ENCODE measurements at regions not wholly inside any gene's neighbourhood (a gene's known extent, or its start where the extent isn't known, plus 50 kb on each side); places are given as distances from the start of the nearest gene placed in this dataset.

- no peaks in the 10 kb centered on the region for H3K36me3 ChIP-seq (replicated peaks in 1 of 2; ENCODE audit: control insufficient read depth in 1 of 2, insufficient read depth in 2 of 2, low read length in 2 of 2)
- no peaks in the 10 kb centered on the region for H3K27me3 ChIP-seq (ENCODE audit: control insufficient read depth in 1 of 2, insufficient read depth in 2 of 2, low read length in 2 of 2)
- CTCF ChIA-PET (ENCODE audit: low intra/inter-chr PET ratio, low total read pairs): no interaction called here
- in situ Hi-C loops (cut with HindIII; ENCODE audit: extremely low pct_ligation_motif_present, low pct_unique_long_range_greater_than_20kb): no loop called here
- H3K27ac ChIP-seq (ENCODE audit: extremely low read length, insufficient read depth, low read length): no peak overlapping the region
- no peaks in the 10 kb centered on the region for H3K79me2 ChIP-seq (ENCODE audit: insufficient read depth, low read length)
- intact Hi-C loops (cut with micrococcal nuclease; ENCODE audit: unreplicated experiment): no loop called here
- H3K4me2 ChIP-seq (ENCODE audit: low read depth, low read length): no peak overlapping the region
- WGBS (ENCODE audit: low lambda C conversion rate): 31% methylated on average over 2 of the region's 2 CpGs
- peaks cover 13% of the 10 kb centered on the region; the same call in 1 of the 2 replicates for H3K9me3 ChIP-seq (ENCODE audit: low read length)
- DNase-seq (ENCODE audit: low spot score) (no peak), ATAC-seq (no peak), FAIRE-seq (no peak)
- no peaks in the 10 kb centered on the region for H4K20me1 ChIP-seq (ENCODE audit: insufficient read depth, low read length)
- POLR2A ChIA-PET: no interaction called here
- TF ChIP-seq ZNF280B (CRISPR knock-in tag; IDR thresholded peaks at IDR 0.05; ENCODE audit: borderline replicate concordance) (no peak), POLR2AphosphoS5 (IDR thresholded peaks at IDR 0.05; ENCODE audit: low read depth, low read length) (no peak), ZNF577 (CRISPR knock-in tag; IDR thresholded peaks at IDR 0.05; ENCODE audit: borderline replicate concordance, low read depth) (no peak), SALL1 (CRISPR knock-in tag; IDR thresholded peaks at IDR 0.05) (no peak)
- H3K4me1 ChIP-seq (ENCODE audit: insufficient read depth, low read length): no peaks in the 10 kb centered on the region
- H3K4me3 ChIP-seq (replicated peaks in 1 of 3; ENCODE audit: insufficient read depth in 1 of 3, low read depth in 2 of 3, low read length in 3 of 3): no peak overlapping the region
- H3K9ac ChIP-seq (ENCODE audit: insufficient read depth, low read depth, low read length): no peak overlapping the region
- no TSS peak for BruUV-seq (replicated peaks)
- H2AFZ ChIP-seq (ENCODE audit: low read length): no peak overlapping the region
Measured at GRCh38 chr13:74452176-74452575, 318.0 kb upstream of the KLF12 start.

- Histone ChIP-seq H3K36me3 (replicated peaks in 1 of 2; ENCODE audit: control insufficient read depth in 1 of 2, insufficient read depth in 2 of 2, low read length in 2 of 2) (no peaks in the 10 kb centered on the region), H3K27me3 (ENCODE audit: control insufficient read depth in 1 of 2, insufficient read depth in 2 of 2, low read length in 2 of 2) (no peaks in the 10 kb centered on the region), H3K79me2 (ENCODE audit: insufficient read depth, low read length) (no peaks in the 10 kb centered on the region), H3K9ac (ENCODE audit: insufficient read depth, low read depth, low read length) (no peak overlapping the region), H2AFZ (ENCODE audit: low read length) (no peak overlapping the region), H4K20me1 (ENCODE audit: insufficient read depth, low read length) (no peaks in the 10 kb centered on the region), H3K4me2 (ENCODE audit: low read depth, low read length) (no peak overlapping the region), H3K27ac (ENCODE audit: extremely low read length, insufficient read depth, low read length) (no peak overlapping the region), H3K4me1 (ENCODE audit: insufficient read depth, low read length) (no peaks in the 10 kb centered on the region), H3K9me3 (ENCODE audit: low read length) (peaks cover 13% of the 10 kb centered on the region; the same call in 1 of the 2 replicates), H3K4me3 (replicated peaks in 1 of 3; ENCODE audit: insufficient read depth in 1 of 3, low read depth in 2 of 3, low read length in 3 of 3) (no peak overlapping the region)
- intact Hi-C loops (cut with micrococcal nuclease; ENCODE audit: unreplicated experiment) (no loop called here), in situ Hi-C loops (cut with HindIII; ENCODE audit: extremely low pct_ligation_motif_present, low pct_unique_long_range_greater_than_20kb) (no loop called here)
- ATAC-seq (no peak), DNase-seq (ENCODE audit: low spot score) (no peak), FAIRE-seq (no peak)
- ChIA-PET POLR2A (no interaction called here), CTCF (ENCODE audit: low intra/inter-chr PET ratio, low total read pairs) (no interaction called here)
- no TSS peak for BruUV-seq (replicated peaks)
- WGBS (ENCODE audit: low lambda C conversion rate): 0% methylated on average over 3 of the region's 3 CpGs
- TF ChIP-seq SOX6 (IDR thresholded peaks at IDR 0.05) (no peak), SOX6 (CRISPR knock-in tag; IDR thresholded peaks at IDR 0.05) (no peak), ZNF703 (CRISPR knock-in tag; IDR thresholded peaks at IDR 0.05; ENCODE audit: borderline replicate concordance) (no peak), MXD4 (CRISPR knock-in tag; IDR thresholded peaks at IDR 0.05) (no peak), ZNF124 (CRISPR knock-in tag; IDR thresholded peaks at IDR 0.05) (no peak), SRSF1 (optimal IDR thresholded peaks at IDR 0.05; ENCODE audit: low read depth, low read length) (no peak), GABPB1 (CRISPR knock-in tag; IDR thresholded peaks at IDR 0.05) (no peak), NR2F2 (IDR thresholded peaks at IDR 0.05; ENCODE audit: borderline replicate concordance, low read depth) (no peak), ZNF17 (CRISPR knock-in tag; IDR thresholded peaks at IDR 0.05) (no peak), FOXJ3 (CRISPR knock-in tag; IDR thresholded peaks at IDR 0.05; ENCODE audit: borderline replicate concordance) (no peak), YEATS2 (CRISPR knock-in tag; IDR thresholded peaks at IDR 0.05; ENCODE audit: borderline replicate concordance) (no peak)
- TF ChIP-seq, protein P1, sequence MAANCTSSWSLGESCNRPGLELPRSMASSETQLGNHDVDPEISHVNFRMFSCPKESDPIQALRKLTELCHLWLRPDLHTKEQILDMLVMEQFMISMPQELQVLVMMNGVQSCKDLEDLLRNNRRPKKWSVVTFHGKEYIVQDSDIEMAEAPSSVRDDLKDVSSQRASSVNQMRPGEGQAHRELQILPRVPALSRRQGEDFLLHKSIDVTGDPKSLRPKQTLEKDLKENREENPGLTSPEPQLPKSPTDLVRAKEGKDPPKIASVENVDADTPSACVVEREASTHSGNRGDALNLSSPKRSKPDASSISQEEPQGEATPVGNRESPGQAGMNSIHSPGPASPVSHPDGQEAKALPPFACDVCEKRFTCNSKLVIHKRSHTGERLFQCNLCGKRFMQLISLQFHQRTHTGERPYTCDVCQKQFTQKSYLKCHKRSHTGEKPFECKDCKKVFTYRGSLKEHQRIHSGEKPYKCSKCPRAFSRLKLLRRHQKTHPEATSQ (CRISPR knock-in tag; IDR thresholded peaks at IDR 0.05; ENCODE audit: borderline replicate concordance): no peak
- TF ChIP-seq, protein P2, sequence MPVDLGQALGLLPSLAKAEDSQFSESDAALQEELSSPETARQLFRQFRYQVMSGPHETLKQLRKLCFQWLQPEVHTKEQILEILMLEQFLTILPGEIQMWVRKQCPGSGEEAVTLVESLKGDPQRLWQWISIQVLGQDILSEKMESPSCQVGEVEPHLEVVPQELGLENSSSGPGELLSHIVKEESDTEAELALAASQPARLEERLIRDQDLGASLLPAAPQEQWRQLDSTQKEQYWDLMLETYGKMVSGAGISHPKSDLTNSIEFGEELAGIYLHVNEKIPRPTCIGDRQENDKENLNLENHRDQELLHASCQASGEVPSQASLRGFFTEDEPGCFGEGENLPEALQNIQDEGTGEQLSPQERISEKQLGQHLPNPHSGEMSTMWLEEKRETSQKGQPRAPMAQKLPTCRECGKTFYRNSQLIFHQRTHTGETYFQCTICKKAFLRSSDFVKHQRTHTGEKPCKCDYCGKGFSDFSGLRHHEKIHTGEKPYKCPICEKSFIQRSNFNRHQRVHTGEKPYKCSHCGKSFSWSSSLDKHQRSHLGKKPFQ (CRISPR knock-in tag; IDR thresholded peaks at IDR 0.05; ENCODE audit: insufficient replicate concordance): no peak
Measured at GRCh38 chr13:74450964-74451363, 316.8 kb upstream of the KLF12 start.
